ENCODE measurements at regions not wholly inside any gene's neighbourhood (a gene's known extent, or its start where the extent isn't known, plus 50 kb on each side); places are given as distances from the start of the nearest gene placed in this dataset.

GRCh38 chr18:22844190-22844589 lies 88.9 kb upstream of the RBBP8 start:
- Histone ChIP-seq H3K27me3 (ENCODE audit: control insufficient read depth, insufficient read depth, low read length, poor library complexity, severe bottlenecking) (no peaks in the 10 kb centered on the region), H3K4me3 (ENCODE audit: insufficient read depth, low read depth, low read length) (no peak overlapping the region), H3K9me3 (ENCODE audit: control insufficient read depth, low read length) (no peaks in the 10 kb centered on the region), H3K27ac (ENCODE audit: insufficient read depth, low read depth, low read length, poor library complexity, severe bottlenecking) (no peak overlapping the region), H3K4me1 (ENCODE audit: control insufficient read depth, insufficient read depth, low read length) (peaks cover 8% of the 10 kb centered on the region), H3K36me3 (ENCODE audit: control insufficient read depth, insufficient read depth, low read length) (no peaks in the 10 kb centered on the region)
- 89 to 100% methylated on average over 1 of the region's 2 CpGs for WGBS, 2 experiments

GRCh38 chr18:22844628-22845027 lies 88.5 kb upstream of the RBBP8 start:
- Histone ChIP-seq H3K27ac (ENCODE audit: insufficient read depth, low read depth, low read length, poor library complexity, severe bottlenecking) (no peak overlapping the region), H3K9me3 (ENCODE audit: control insufficient read depth, low read length) (no peaks in the 10 kb centered on the region), H3K4me1 (ENCODE audit: control insufficient read depth, insufficient read depth, low read length) (peaks cover 8% of the 10 kb centered on the region), H3K4me3 (ENCODE audit: insufficient read depth, low read depth, low read length) (no peak overlapping the region), H3K27me3 (ENCODE audit: control insufficient read depth, insufficient read depth, low read length, poor library complexity, severe bottlenecking) (no peaks in the 10 kb centered on the region), H3K36me3 (ENCODE audit: control insufficient read depth, insufficient read depth, low read length) (no peaks in the 10 kb centered on the region)
- 94 to 96% methylated on average over 2 of the region's 2 CpGs for WGBS, 2 experiments

- WGBS, 2 experiments = 85 to 86% methylated on average over 6 of the region's 6 CpGs
- Histone ChIP-seq H3K27ac (ENCODE audit: insufficient read depth, low read depth, low read length, poor library complexity, severe bottlenecking) (no peak overlapping the region), H3K4me3 (ENCODE audit: insufficient read depth, low read depth, low read length) (no peak overlapping the region)
Observed at GRCh38 chr18:22846088-22846683, 86.9 kb upstream of the RBBP8 start.

GRCh38 chr18:22846697-22847096 lies 86.4 kb upstream of the RBBP8 start:
- no peaks in the 10 kb centered on the region for H3K36me3 ChIP-seq (ENCODE audit: control insufficient read depth, insufficient read depth, low read length)
- H3K27ac ChIP-seq (ENCODE audit: insufficient read depth, low read depth, low read length, poor library complexity, severe bottlenecking) = no peak overlapping the region
- H3K9me3 ChIP-seq (ENCODE audit: control insufficient read depth, low read length) = no peaks in the 10 kb centered on the region
- H3K4me3 ChIP-seq (ENCODE audit: insufficient read depth, low read depth, low read length) = no peak overlapping the region
- H3K4me1 ChIP-seq (ENCODE audit: control insufficient read depth, insufficient read depth, low read length) = peaks cover 8% of the 10 kb centered on the region
- no peaks in the 10 kb centered on the region for H3K27me3 ChIP-seq (ENCODE audit: control insufficient read depth, insufficient read depth, low read length, poor library complexity, severe bottlenecking)

More at GRCh38 chr18:22846088-22846683, 86.9 kb upstream of the RBBP8 start:
- Histone ChIP-seq H3K9me3 (ENCODE audit: control insufficient read depth, low read length) (no peaks in the 10 kb centered on the region), H3K36me3 (ENCODE audit: control insufficient read depth, insufficient read depth, low read length) (no peaks in the 10 kb centered on the region), H3K27me3 (ENCODE audit: control insufficient read depth, insufficient read depth, low read length, poor library complexity, severe bottlenecking) (no peaks in the 10 kb centered on the region), H3K4me1 (ENCODE audit: control insufficient read depth, insufficient read depth, low read length) (peaks cover 8% of the 10 kb centered on the region)

- Histone ChIP-seq H3K27me3 (ENCODE audit: control insufficient read depth, insufficient read depth, low read length, poor library complexity, severe bottlenecking) (no peaks in the 10 kb centered on the region), H3K4me3 (ENCODE audit: insufficient read depth, low read depth, low read length) (no peak overlapping the region), H3K27ac (ENCODE audit: insufficient read depth, low read depth, low read length, poor library complexity, severe bottlenecking) (no peak overlapping the region), H3K9me3 (ENCODE audit: control insufficient read depth, low read length) (no peaks in the 10 kb centered on the region), H3K36me3 (ENCODE audit: control insufficient read depth, insufficient read depth, low read length) (no peaks in the 10 kb centered on the region), H3K4me1 (ENCODE audit: control insufficient read depth, insufficient read depth, low read length) (peaks cover 8% of the 10 kb centered on the region)
Observed at GRCh38 chr18:22847392-22847791, 85.7 kb upstream of the RBBP8 start.

GRCh38 chr18:22847867-22848451 lies 85.2 kb upstream of the RBBP8 start:
- H3K36me3 ChIP-seq (ENCODE audit: control insufficient read depth, insufficient read depth, low read length) = no peaks in the 10 kb centered on the region
- H3K27me3 ChIP-seq (ENCODE audit: control insufficient read depth, insufficient read depth, low read length, poor library complexity, severe bottlenecking) = no peaks in the 10 kb centered on the region
- no peak overlapping the region for H3K4me3 ChIP-seq (ENCODE audit: insufficient read depth, low read depth, low read length)
- no peaks in the 10 kb centered on the region for H3K9me3 ChIP-seq (ENCODE audit: control insufficient read depth, low read length)
- H3K27ac ChIP-seq (ENCODE audit: insufficient read depth, low read depth, low read length, poor library complexity, severe bottlenecking) = no peak overlapping the region
- WGBS, 2 experiments = 0% methylated on average over 1 of the region's 1 CpG; no CpG with 5 or more reads in 1 of the 2 experiments
- H3K4me1 ChIP-seq (ENCODE audit: control insufficient read depth, insufficient read depth, low read length) = peaks cover 8% of the 10 kb centered on the region

DNA sequence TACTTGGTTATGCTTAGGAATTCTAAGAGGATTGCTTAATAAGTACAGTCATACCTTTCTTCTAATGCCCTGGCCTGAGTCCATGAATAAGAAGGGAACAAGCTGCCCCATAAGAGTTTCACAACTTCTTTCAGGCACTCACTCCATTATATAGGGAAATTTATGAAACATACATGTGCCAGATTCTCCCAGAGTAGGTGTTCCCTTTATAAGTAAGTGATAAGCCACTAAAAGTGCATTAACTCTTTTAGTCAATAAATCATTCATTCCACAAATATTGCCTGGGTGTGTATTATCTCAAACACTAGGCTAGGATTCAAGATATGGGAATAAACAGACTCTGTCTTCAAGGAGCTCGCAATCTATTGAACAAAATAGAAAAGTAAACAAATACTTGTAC lies 84.5 kb upstream of the RBBP8 start:
- 100% methylated on average over 1 of the region's 1 CpG; no CpG with 5 or more reads in 1 of the 2 experiments for WGBS, 2 experiments
- H3K36me3 ChIP-seq (ENCODE audit: control insufficient read depth, insufficient read depth, low read length) = no peaks in the 10 kb centered on the region

DNA sequence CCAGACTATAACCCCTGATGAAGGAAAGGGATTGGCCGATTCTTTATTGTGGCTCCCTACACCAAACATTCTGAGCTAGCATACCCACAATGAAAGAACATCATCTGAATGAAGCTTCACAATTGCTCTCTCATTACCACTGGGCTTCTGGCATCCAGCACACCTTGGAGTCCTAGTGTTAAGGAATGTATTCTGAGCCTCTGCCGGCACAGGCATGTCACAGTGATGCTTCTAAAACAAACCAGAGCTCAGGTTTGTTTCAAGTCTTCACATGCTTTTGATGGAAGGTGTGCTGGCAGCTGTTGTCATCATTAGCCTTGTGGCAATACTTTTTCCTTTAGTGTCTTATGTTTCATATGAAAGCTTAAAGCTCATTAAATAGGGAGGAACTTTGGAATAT lies 76.3 kb upstream of the RBBP8 start:
- Histone ChIP-seq H3K27ac (ENCODE audit: insufficient read depth, low read depth, low read length, poor library complexity, severe bottlenecking) (no peak overlapping the region), H3K27me3 (ENCODE audit: control insufficient read depth, insufficient read depth, low read length, poor library complexity, severe bottlenecking) (no peaks in the 10 kb centered on the region), H3K4me3 (ENCODE audit: insufficient read depth, low read depth, low read length) (no peak overlapping the region), H3K4me1 (ENCODE audit: control insufficient read depth, insufficient read depth, low read length) (no peaks in the 10 kb centered on the region), H3K9me3 (ENCODE audit: control insufficient read depth, low read length) (no peaks in the 10 kb centered on the region), H3K36me3 (ENCODE audit: control insufficient read depth, insufficient read depth, low read length) (no peaks in the 10 kb centered on the region)
- 57 to 58% methylated on average over 2 of the region's 2 CpGs for WGBS, 2 experiments

More for the DNA sequence above, 84.5 kb upstream of the RBBP8 start:
- H3K4me1 ChIP-seq (ENCODE audit: control insufficient read depth, insufficient read depth, low read length) = peaks cover 8% of the 10 kb centered on the region
- no peaks in the 10 kb centered on the region for H3K9me3 ChIP-seq (ENCODE audit: control insufficient read depth, low read length)
- no peaks in the 10 kb centered on the region for H3K27me3 ChIP-seq (ENCODE audit: control insufficient read depth, insufficient read depth, low read length, poor library complexity, severe bottlenecking)
- no peak overlapping the region for H3K27ac ChIP-seq (ENCODE audit: insufficient read depth, low read depth, low read length, poor library complexity, severe bottlenecking)
- H3K4me3 ChIP-seq (ENCODE audit: insufficient read depth, low read depth, low read length) = no peak overlapping the region

GRCh38 chr18:22858121-22858520 lies 75.0 kb upstream of the RBBP8 start:
- no peaks in the 10 kb centered on the region for H3K27me3 ChIP-seq (ENCODE audit: control insufficient read depth, insufficient read depth, low read length, poor library complexity, severe bottlenecking)
- H3K36me3 ChIP-seq (ENCODE audit: control insufficient read depth, insufficient read depth, low read length) = no peaks in the 10 kb centered on the region
- H3K9me3 ChIP-seq (ENCODE audit: control insufficient read depth, low read length) = no peaks in the 10 kb centered on the region
- H3K4me1 ChIP-seq (ENCODE audit: control insufficient read depth, insufficient read depth, low read length) = no peaks in the 10 kb centered on the region
- H3K4me3 ChIP-seq (ENCODE audit: insufficient read depth, low read depth, low read length) = no peak overlapping the region
- no peak overlapping the region for H3K27ac ChIP-seq (ENCODE audit: insufficient read depth, low read depth, low read length, poor library complexity, severe bottlenecking)
- WGBS, 2 experiments = 71% methylated on average over 1 of the region's 1 CpG; no CpG with 5 or more reads in 1 of the 2 experiments

DNA sequence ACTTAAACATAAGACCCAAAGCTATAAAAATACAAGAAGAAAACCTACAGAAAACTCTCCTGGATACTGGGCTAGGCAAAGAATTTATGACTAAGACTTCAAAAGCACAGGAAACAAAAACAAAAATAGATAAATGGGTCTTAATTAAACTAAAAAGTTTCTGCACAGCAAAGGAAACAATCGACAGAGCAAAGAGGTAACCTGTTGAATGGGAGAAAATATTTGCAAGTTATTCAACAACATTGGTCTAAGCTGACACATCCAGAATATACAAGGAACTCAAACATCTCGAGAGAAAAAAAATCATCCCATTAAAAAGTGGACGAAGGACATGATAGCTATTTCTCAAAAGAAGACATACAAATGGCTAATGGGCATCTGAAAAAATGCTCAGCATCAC lies 72.3 kb upstream of the RBBP8 start:
- Histone ChIP-seq H3K36me3 (ENCODE audit: control insufficient read depth, insufficient read depth, low read length) (no peaks in the 10 kb centered on the region), H3K4me3 (ENCODE audit: insufficient read depth, low read depth, low read length) (no peak overlapping the region), H3K4me1 (ENCODE audit: control insufficient read depth, insufficient read depth, low read length) (no peaks in the 10 kb centered on the region), H3K9me3 (ENCODE audit: control insufficient read depth, low read length) (no peaks in the 10 kb centered on the region), H3K27ac (ENCODE audit: insufficient read depth, low read depth, low read length, poor library complexity, severe bottlenecking) (no peak overlapping the region), H3K27me3 (ENCODE audit: control insufficient read depth, insufficient read depth, low read length, poor library complexity, severe bottlenecking) (no peaks in the 10 kb centered on the region)
- 71 to 97% methylated on average over 2 to 3 of the region's 3 CpGs for WGBS, 2 experiments
